Hematopoietic multipotent progenitor cell treated with erythropoietin and hydrocortisone succinate and interleukin-3 and kit ligand, for 4 days (in vitro differentiated cells): ENCODE measurements at regions not wholly inside any gene's neighbourhood (a gene's known extent, or its start where the extent isn't known, plus 50 kb on each side); places are given as distances from the start of the nearest gene placed in this dataset.

Experiments used
- DNase-seq: peaks from one replicate; pipeline ENCODE4 v3.0.0-alpha.2; 2015

- no peak for DNase-seq
Observed at GRCh38 chr4:126262665-126263064, 947.9 kb downstream of the FAT4 start.

GRCh38 chr4:126264839-126265238 is 950.1 kb downstream of the FAT4 start:
- no peak for DNase-seq

GRCh38 chr4:126265888-126266287 is 951.1 kb downstream of the FAT4 start:
- no peak for DNase-seq

GRCh38 chr4:126267689-126268088 is 952.9 kb downstream of the FAT4 start:
- DNase-seq: no peak

- no peak for DNase-seq
Observed at GRCh38 chr4:126268106-126268505, 953.4 kb downstream of the FAT4 start.

- DNase-seq: no peak
Observed at GRCh38 chr4:126269106-126269505, 954.4 kb downstream of the FAT4 start.

GRCh38 chr4:126271292-126271691 is 956.5 kb downstream of the FAT4 start:
- no peak for DNase-seq

- no peak for DNase-seq
Observed at GRCh38 chr4:126273746-126274145, 959.0 kb downstream of the FAT4 start.

- no peak for DNase-seq
Observed at GRCh38 chr4:126291886-126292285, 977.1 kb downstream of the FAT4 start.

- DNase-seq: no peak
Observed at GRCh38 chr4:126298271-126298670, 983.5 kb downstream of the FAT4 start.

GRCh38 chr4:126306152-126306869 is 991.6 kb downstream of the FAT4 start:
- no peak for DNase-seq

- DNase-seq: no peak
Observed at GRCh38 chr4:126318376-126318775, 1003.6 kb downstream of the FAT4 start.

GRCh38 chr4:126328914-126329313 is 1014.2 kb downstream of the FAT4 start:
- no peak for DNase-seq

GRCh38 chr4:126338548-126338947 is 1023.8 kb downstream of the FAT4 start:
- no peak for DNase-seq

- DNase-seq: no peak
Observed at GRCh38 chr4:126341927-126342326, 1027.2 kb downstream of the FAT4 start.

GRCh38 chr4:126344472-126344871 is 1029.7 kb downstream of the FAT4 start:
- DNase-seq: no peak

- no peak for DNase-seq
Observed at GRCh38 chr4:126346654-126347053, 1031.9 kb downstream of the FAT4 start.

- DNase-seq: no peak
Observed at GRCh38 chr4:126354784-126355183, 1040.0 kb downstream of the FAT4 start.

GRCh38 chr4:126358041-126358440 is 1043.3 kb downstream of the FAT4 start:
- DNase-seq: no peak

GRCh38 chr4:126361287-126361686 is 1046.5 kb downstream of the FAT4 start:
- DNase-seq: no peak

- no peak for DNase-seq
Observed at GRCh38 chr4:126364311-126364911, 1049.7 kb downstream of the FAT4 start.

GRCh38 chr4:126369076-126369475 is 1054.3 kb downstream of the FAT4 start:
- no peak for DNase-seq

GRCh38 chr4:126372634-126373033 is 1057.9 kb downstream of the FAT4 start:
- no peak for DNase-seq

- DNase-seq: no peak
Observed at GRCh38 chr4:126375462-126376054, 1060.8 kb downstream of the FAT4 start.
